Psoas muscle (tissue), 7 donors: ENCODE measurements at regions not wholly inside any gene's neighbourhood (a gene's known extent, or its start where the extent isn't known, plus 50 kb on each side); places are given as distances from the start of the nearest gene placed in this dataset.

Experiments used
- ATAC-seq, 4 donors: fragments of 200-7000 bp; cut with Tn5 transposase; one replicate each; pipeline ENCODE4 v1.9.1; 2020; ENCODE audit warnings: moderate library complexity in 3 of 4, mild to moderate bottlenecking in 2 of 4
- DNase-seq, 2 donors: peaks; one replicate each; pipeline ENCODE4 v3.0.0-alpha.2; 2020
- H3K27ac ChIP-seq: fragments of 200-600 bp; one replicate; pipeline ENCODE4 v1.8.0; 2022
- H3K27me3 ChIP-seq, 3 donors: fragments of 200-600 bp in 1 of 3; one replicate each; pipeline versions ENCODE4 v1.6.1 to v1.8.0; 2013 to 2022; ENCODE audit warnings: low read length in 2 of 3, mild to moderate bottlenecking in 2 of 3, moderate library complexity in 1 of 3; ENCODE audit not compliant: insufficient read depth in 3 of 3
- H3K36me3 ChIP-seq, 2 donors: fragments of 200-600 bp in 1 of 2; one replicate each; pipeline versions ENCODE4 v1.6.1 to v1.8.0; 2013 to 2022; ENCODE audit warnings: low read depth in 1 of 2, mild to moderate bottlenecking in 1 of 2, moderate library complexity in 1 of 2; ENCODE audit not compliant: insufficient read depth in 1 of 2
- H3K4me1 ChIP-seq: fragments of 200-600 bp; one replicate; pipeline ENCODE4 v1.8.0; 2022
- H3K4me3 ChIP-seq: fragments of 200-600 bp; one replicate; pipeline ENCODE4 v1.8.0; 2022; ENCODE audit warnings: mild to moderate bottlenecking
- H3K9me3 ChIP-seq: fragments of 200-600 bp; one replicate; pipeline ENCODE4 v1.8.0; 2022
- CTCF ChIP-seq: fragments of 200-600 bp; IDR thresholded peaks from one replicate; pipeline ENCODE4 v1.8.0; 2022; ENCODE audit warnings: antibody characterized with exemption
- WGBS, 3 donors: extraction: QIAGEN DNeasy Blood & Tissue Kit; methylation state at CpG; one replicate each; pipeline versions ENCODE4 v1.1.6 to v1.1.7; 2013; 5-methylcytosine and 5-hydroxymethylcytosine counted together
- intact Hi-C, 2 donors: fragments of 100-400 bp; cut with DNase I; formaldehyde crosslinking; loops; one replicate each; pipeline versions ENCODE4 v1.11.0 to v1.14.2; 2022
- donor health status: healthy with polysubstance abuse.
- donor health status: DM: no; HTN: no; CAD: no; lungs with moderate emphysema.
- donor health status: Bipolar disorder and iron deficiency.
- donor health status: healthy.
- donor health status: DM: yes; HTN: yes; CAD: no.
- donor health status: DM: no; HTN: no; CAD: no.
- donor health status: DM: yes; HTN: yes; CAD: no.

GRCh38 chr1:207230441-207230840, 91.0 kb upstream of the CD55 start:
- WGBS, 3 donors = 70 to 71% (median 70%) methylated on average over 4 of the region's 4 CpGs

GRCh38 chr1:207234690-207235089, 86.8 kb upstream of the CD55 start:
- DNase-seq = no peak
- H3K9me3 ChIP-seq = no peaks in the 10 kb centered on the region
- H3K27me3 ChIP-seq = no peaks in the 10 kb centered on the region
- no peaks in the 10 kb centered on the region for H3K36me3 ChIP-seq
- H3K27ac ChIP-seq = no peak overlapping the region
- no peak for TF ChIP-seq CTCF
- H3K4me1 ChIP-seq = no peaks in the 10 kb centered on the region
- intact Hi-C loops = no loop called here
- H3K4me3 ChIP-seq = no peak overlapping the region
- no peak for ATAC-seq

More at GRCh38 chr1:207230441-207230840, 91.0 kb upstream of the CD55 start:
- Histone ChIP-seq H3K9me3 (no peaks in the 10 kb centered on the region), H3K27me3 (no peaks in the 10 kb centered on the region), H3K36me3 (no peaks in the 10 kb centered on the region), H3K4me3 (no peak overlapping the region), H3K4me1 (no peaks in the 10 kb centered on the region), H3K27ac (no peak overlapping the region)
- TF ChIP-seq CTCF = no peak
- intact Hi-C loops = no loop called here
- DNase-seq (no peak), ATAC-seq (no peak)

- H3K36me3 ChIP-seq = no peaks in the 10 kb centered on the region
- no peak for TF ChIP-seq CTCF
- H3K27ac ChIP-seq = no peak overlapping the region
- ATAC-seq = no peak
- H3K4me1 ChIP-seq = no peaks in the 10 kb centered on the region
- H3K4me3 ChIP-seq = no peak overlapping the region
- no peaks in the 10 kb centered on the region for H3K27me3 ChIP-seq
- WGBS, 3 donors = 92 to 97% (median 96%) methylated on average over 2 of the region's 2 CpGs
- no peaks in the 10 kb centered on the region for H3K9me3 ChIP-seq
- DNase-seq = no peak
- intact Hi-C loops = no loop called here
These were observed 81.6 kb upstream of the CD55 start for GRCh38 chr1:207239874-207240273.

- Histone ChIP-seq H3K27ac (no peak overlapping the region), H3K4me1 (no peaks in the 10 kb centered on the region), H3K36me3 (no peaks in the 10 kb centered on the region), H3K27me3 (no peaks in the 10 kb centered on the region), H3K4me3 (no peak overlapping the region), H3K9me3 (no peaks in the 10 kb centered on the region)
- no peak for TF ChIP-seq CTCF
- ATAC-seq (no peak), DNase-seq (no peak)
- WGBS, 3 donors = 75 to 91% (median 90%) methylated on average over 5 of the region's 5 CpGs
- intact Hi-C loops = no loop called here
These were observed 81.0 kb upstream of the CD55 start for GRCh38 chr1:207240325-207241101.
